GM12891 (cell line): ENCODE measurements at regions not wholly inside any gene's neighbourhood (a gene's known extent, or its start where the extent isn't known, plus 50 kb on each side); places are given as distances from the start of the nearest gene placed in this dataset.

ENCODE experiments used
- PAX5 ChIP-seq: IDR thresholded peaks from 2 replicates; pipeline ENCODE4 v1.6.1; 2011; ENCODE audit warnings: low read length, moderate library complexity, mild to moderate bottlenecking; ENCODE audit not compliant: insufficient read depth, severe bottlenecking
- POLR2A ChIP-seq: IDR thresholded peaks from 2 replicates; pipeline ENCODE4 v1.6.1; 2011; ENCODE audit warnings: low read depth, low read length, control low read depth
- POLR2AphosphoS5 ChIP-seq: IDR thresholded peaks from 2 replicates; pipeline ENCODE4 v1.6.1; 2011; ENCODE audit warnings: low read depth, low read length, control low read depth
- POU2F2 ChIP-seq: IDR thresholded peaks from 2 replicates; pipeline ENCODE4 v1.6.1; 2011; ENCODE audit warnings: low read depth, mild to moderate bottlenecking, control low read depth, low read length, moderate library complexity
- SPI1 ChIP-seq: IDR thresholded peaks from 2 replicates; pipeline ENCODE4 v1.6.1; 2011; ENCODE audit warnings: low read depth, low read length, control low read depth
- TAF1 ChIP-seq: IDR thresholded peaks from 2 replicates; pipeline ENCODE4 v1.6.1; 2011; ENCODE audit warnings: low read depth, low read length, control low read depth

- TF ChIP-seq POLR2AphosphoS5 (no peak), POLR2A (no peak), SPI1 (no peak), TAF1 (no peak), POU2F2 (no peak), PAX5 (no peak)
Measured at GRCh38 chr4:11116940-11117339, 311.8 kb downstream of the HS3ST1 start.
